Caco-2 (cell line): ENCODE measurements at regions not wholly inside any gene's neighbourhood (a gene's known extent, or its start where the extent isn't known, plus 50 kb on each side); places are given as distances from the start of the nearest gene placed in this dataset.

Experiments used
- BruUV-seq: library from RNA; stranded (reverse); fragments of 400-500 nt; replicated peaks from 2 replicates; lab custom pipeline; 2021; lab: Mats Ljungman, UMichigan
- CTCF ChIA-PET: fragments of 300-600 bp; sonication (Branson Sonifier 250); formaldehyde crosslinking; loops from one replicate; lab custom pipeline; 2022; ENCODE audit warnings: antibody characterized with exemption; lab: Charles Lee
- POLR2A ChIA-PET: fragments of 300-600 bp; sonication (Branson Sonifier 250); formaldehyde crosslinking; loops from one replicate; lab custom pipeline; 2022; ENCODE audit warnings: antibody characterized with exemption; lab: Charles Lee
- DNase-seq, 2 experiments: peaks; one replicate each; pipeline versions ENCODE4 v3.0.0 to v3.0.0-alpha.2; 2020 to 2022
- H3K27me3 ChIP-seq: replicated peaks from 2 replicates; pipeline ENCODE4 v1.6.0; 2011; ENCODE audit warnings: low read length; ENCODE audit not compliant: control insufficient read depth, insufficient read depth
- H3K36me3 ChIP-seq: 2 replicates; pipeline ENCODE4 v1.5.1; 2011; ENCODE audit warnings: low read length; ENCODE audit not compliant: control insufficient read depth, insufficient read depth
- H3K4me1 ChIP-seq: fragments of 250-450 bp; sonication (Bioruptor Pico); 2 replicates; pipeline ENCODE4 v1.5.1; 2020; ENCODE audit warnings: mild to moderate bottlenecking
- H3K4me3 ChIP-seq: 2 replicates; pipeline ENCODE4 v1.5.1; 2011; ENCODE audit warnings: low read depth, mild to moderate bottlenecking, control low read depth, low read length
- H3K9me3 ChIP-seq: fragments of 250-450 bp; sonication (Bioruptor Pico); 2 replicates; pipeline ENCODE4 v1.5.1; 2020; ENCODE audit warnings: mild to moderate bottlenecking, moderate library complexity
- H3K27ac Mint-ChIP-seq: one replicate; pipeline ENCODE4 v1.8.0; 2022; ENCODE audit warnings: mixed read lengths; ENCODE audit not compliant: unreplicated experiment
- H3K27me3 Mint-ChIP-seq: one replicate; pipeline ENCODE4 v1.8.0; 2022; ENCODE audit warnings: mixed read lengths; ENCODE audit not compliant: insufficient read depth, unreplicated experiment
- H3K36me3 Mint-ChIP-seq: one replicate; pipeline ENCODE4 v1.8.0; 2022; ENCODE audit warnings: mild to moderate bottlenecking, mixed read lengths; ENCODE audit not compliant: insufficient read depth, unreplicated experiment
- H3K4me1 Mint-ChIP-seq: one replicate; pipeline ENCODE4 v1.8.0; 2022; ENCODE audit warnings: low read depth, mixed read lengths; ENCODE audit not compliant: unreplicated experiment
- H3K4me3 Mint-ChIP-seq: one replicate; pipeline ENCODE4 v1.8.0; 2022; ENCODE audit warnings: mild to moderate bottlenecking, moderate library complexity, mixed read lengths; ENCODE audit not compliant: unreplicated experiment
- H3K9me3 Mint-ChIP-seq: one replicate; pipeline ENCODE4 v1.8.0; 2022; ENCODE audit warnings: mixed read lengths; ENCODE audit not compliant: unreplicated experiment
- CTCF ChIP-seq, 2 experiments: fragments of 200-600 bp in 1 of 2; IDR thresholded peaks; 1 replicate in 1 of 2; 2 replicates in 1 of 2; pipeline versions ENCODE4 v1.5.1 to v1.8.0; 2011 to 2022; ENCODE audit warnings: antibody characterized with exemption in 1 of 2, control low read depth in 1 of 2, inconsistent platforms in 1 of 2, low read depth in 1 of 2, low read length in 1 of 2, mild to moderate bottlenecking in 1 of 2, moderate library complexity in 1 of 2; ENCODE audit not compliant: insufficient read depth in 1 of 2, severe bottlenecking in 1 of 2, unreplicated experiment in 1 of 2
- intact Hi-C: fragments of 100-400 bp; cut with micrococcal nuclease; formaldehyde crosslinking; loops from one replicate; pipeline ENCODE4 v1.10.0; 2022; ENCODE audit not compliant: unreplicated experiment

- H3K4me1 Mint-ChIP-seq = no peaks in the 10 kb centered on the region
- intact Hi-C loops = no loop called here
- Histone ChIP-seq H3K27me3 (no peaks in the 10 kb centered on the region), H3K4me1 (no peaks in the 10 kb centered on the region), H3K36me3 (no peaks in the 10 kb centered on the region), H3K4me3 (no peak overlapping the region), H3K9me3 (no peaks in the 10 kb centered on the region)
- ChIA-PET POLR2A (no interaction called here), CTCF (no interaction called here)
- DNase-seq = no peak
- no TSS peak for BruUV-seq
- H3K36me3 Mint-ChIP-seq = no peaks in the 10 kb centered on the region
- H3K9me3 Mint-ChIP-seq = no peaks in the 10 kb centered on the region
- TF ChIP-seq CTCF (IDR thresholded peaks at IDR 0.05; ENCODE audit: insufficient read depth in 1 of 2, low read depth in 1 of 2, low read length in 1 of 2, severe bottlenecking in 1 of 2, unreplicated experiment in 1 of 2) = no peak
- H3K27ac Mint-ChIP-seq = no peak overlapping the region
- no peak overlapping the region for H3K4me3 Mint-ChIP-seq
- no peaks in the 10 kb centered on the region for H3K27me3 Mint-ChIP-seq
These were observed 459.1 kb downstream of the SH2D1A start for GRCh38 chrX:124805486-124805885.

GRCh38 chrX:124814106-124814505 lies 467.7 kb downstream of the SH2D1A start:
- H3K4me3 ChIP-seq = no peak overlapping the region
- H3K9me3 ChIP-seq = no peaks in the 10 kb centered on the region
- H3K27me3 ChIP-seq = no peaks in the 10 kb centered on the region
- H3K4me3 Mint-ChIP-seq = no peak overlapping the region
- no peak for DNase-seq
- POLR2A ChIA-PET = no interaction called here
- BruUV-seq = no TSS peak
- no peaks in the 10 kb centered on the region for H3K9me3 Mint-ChIP-seq
- no peak for TF ChIP-seq CTCF (IDR thresholded peaks at IDR 0.05; ENCODE audit: insufficient read depth in 1 of 2, low read depth in 1 of 2, low read length in 1 of 2, severe bottlenecking in 1 of 2, unreplicated experiment in 1 of 2)
- no peaks in the 10 kb centered on the region for H3K4me1 Mint-ChIP-seq
- no peaks in the 10 kb centered on the region for H3K36me3 Mint-ChIP-seq
- CTCF ChIA-PET = no interaction called here
- intact Hi-C loops = no loop called here
- H3K27me3 Mint-ChIP-seq = no peaks in the 10 kb centered on the region
- no peaks in the 10 kb centered on the region for H3K4me1 ChIP-seq
- no peak overlapping the region for H3K27ac Mint-ChIP-seq
- H3K36me3 ChIP-seq = no peaks in the 10 kb centered on the region

GRCh38 chrX:124818033-124818432 lies 471.7 kb downstream of the SH2D1A start:
- no peaks in the 10 kb centered on the region for H3K36me3 ChIP-seq
- BruUV-seq = no TSS peak
- POLR2A ChIA-PET = no interaction called here
- Mint-ChIP-seq H3K27ac (no peak overlapping the region), H3K4me1 (no peaks in the 10 kb centered on the region), H3K27me3 (peaks cover 8% of the 10 kb centered on the region), H3K36me3 (no peaks in the 10 kb centered on the region), H3K9me3 (no peaks in the 10 kb centered on the region), H3K4me3 (no peak overlapping the region)
- H3K4me1 ChIP-seq = no peaks in the 10 kb centered on the region
- H3K4me3 ChIP-seq = no peak overlapping the region
- intact Hi-C loops = no loop called here
- no peaks in the 10 kb centered on the region for H3K9me3 ChIP-seq
- DNase-seq = no peak
- no peak for TF ChIP-seq CTCF (IDR thresholded peaks at IDR 0.05; ENCODE audit: insufficient read depth in 1 of 2, low read depth in 1 of 2, low read length in 1 of 2, severe bottlenecking in 1 of 2, unreplicated experiment in 1 of 2)
- CTCF ChIA-PET = no interaction called here
- no peaks in the 10 kb centered on the region for H3K27me3 ChIP-seq
